OCI-LY3 (cell line): ENCODE measurements at regions not wholly inside any gene's neighbourhood (a gene's known extent, or its start where the extent isn't known, plus 50 kb on each side); places are given as distances from the start of the nearest gene placed in this dataset.

Experiments
- H2AFZ ChIP-seq: fragments of 200-600, 300-600 bp; shearing (Covaris generic); 2 replicates; pipeline ENCODE4 v1.6.0; 2014; ENCODE audit warnings: antibody characterized with exemption, low read depth, low read length
- H3K27ac ChIP-seq: fragments of 200-600, 300-600 bp; sonication (generic); 2 replicates; pipeline ENCODE4 v1.5.1; 2014; ENCODE audit warnings: mild to moderate bottlenecking, low read length, moderate library complexity, mixed read lengths
- H3K27me3 ChIP-seq: fragments of 200-600, 300-600 bp; sonication (generic); 2 replicates; pipeline ENCODE4 v1.6.1; 2014; ENCODE audit warnings: low read depth, low read length, mixed read lengths
- H3K36me3 ChIP-seq: fragments of 200-600, 300-600 bp; sonication (generic); replicated peaks from 2 replicates; pipeline ENCODE3; 2014; ENCODE audit warnings: low read depth, low read length, mixed read lengths
- H3K4me1 ChIP-seq: fragments of 300-600, 200-600 bp; sonication (generic); 2 replicates; pipeline ENCODE4 v1.6.1; 2014; ENCODE audit warnings: low read length, mixed read lengths
- H3K4me2 ChIP-seq: fragments of 200-600, 300-600 bp; sonication (generic); 2 replicates; pipeline ENCODE4 v1.6.1; 2014; ENCODE audit warnings: low read length, mixed read lengths
- H3K4me3 ChIP-seq: fragments of 300-600, 200-600 bp; sonication (generic); 2 replicates; pipeline ENCODE4 v1.5.1; 2014; ENCODE audit warnings: antibody characterized with exemption, mild to moderate bottlenecking, low read length, moderate library complexity
- H3K79me2 ChIP-seq: fragments of 300-600, 200-600 bp; shearing (Covaris generic); 2 replicates; pipeline ENCODE4 v1.6.1; 2014; ENCODE audit warnings: mild to moderate bottlenecking, low read length, mixed read lengths
- H3K9ac ChIP-seq: fragments of 300-600, 200-600 bp; shearing (Covaris generic); 2 replicates; pipeline ENCODE4 v1.6.0; 2014; ENCODE audit warnings: mild to moderate bottlenecking, low read length, moderate library complexity
- H3K9me3 ChIP-seq: fragments of 200-600, 300-600 bp; shearing (Covaris generic); 2 replicates; pipeline ENCODE4 v1.6.1; 2014; ENCODE audit warnings: low read length, mixed read lengths; ENCODE audit not compliant: insufficient read depth
- H4K20me1 ChIP-seq: fragments of 200-600, 300-600 bp; sonication (generic); 2 replicates; pipeline ENCODE4 v1.6.1; 2016; ENCODE audit warnings: low read length, mixed read lengths; ENCODE audit not compliant: insufficient read depth
- CTCF ChIP-seq: fragments of 200-600, 300-600 bp; sonication (generic); IDR thresholded peaks from 2 replicates; pipeline ENCODE4 v1.5.1; 2014; ENCODE audit warnings: antibody characterized with exemption, low read length, low read depth
- EZH2phosphoT487 ChIP-seq: fragments of 200-600 bp; shearing (Covaris generic); IDR thresholded peaks from 2 replicates; pipeline ENCODE4 v1.6.1; 2018; ENCODE audit warnings: antibody characterized with exemption, mixed run types, low read depth

GRCh38 chr10:8336629-8337331 lies 282.3 kb downstream of the GATA3 start:
- H3K9ac ChIP-seq: no peak overlapping the region
- TF ChIP-seq EZH2phosphoT487 (no peak), CTCF (no peak)
- H3K27me3 ChIP-seq: no peaks in the 10 kb centered on the region
- no peaks in the 10 kb centered on the region for H3K9me3 ChIP-seq
- H3K4me1 ChIP-seq: no peaks in the 10 kb centered on the region
- H2AFZ ChIP-seq: no peak overlapping the region
- no peaks in the 10 kb centered on the region for H4K20me1 ChIP-seq
- H3K4me3 ChIP-seq: no peak overlapping the region
- H3K79me2 ChIP-seq: no peaks in the 10 kb centered on the region
- H3K27ac ChIP-seq: no peak overlapping the region
- no peak overlapping the region for H3K4me2 ChIP-seq
- H3K36me3 ChIP-seq: no peaks in the 10 kb centered on the region

DNA sequence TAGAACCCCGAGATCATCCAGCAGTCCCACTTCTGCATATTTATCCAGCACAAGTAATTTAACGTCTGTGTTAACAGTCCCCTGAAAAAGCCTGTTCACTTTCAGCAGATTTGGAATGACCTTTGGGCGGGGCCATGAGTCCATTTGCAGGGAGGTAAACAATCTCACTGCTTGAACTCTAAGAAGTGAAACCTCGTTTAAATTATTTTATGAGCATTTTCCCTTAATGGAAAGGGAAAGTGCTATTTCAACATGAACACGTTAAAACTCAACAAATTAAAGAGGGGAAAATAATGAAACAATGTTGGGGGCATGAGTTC lies 282.8 kb downstream of the GATA3 start:
- H3K9ac ChIP-seq: no peak overlapping the region
- TF ChIP-seq CTCF: no peak
- TF ChIP-seq EZH2phosphoT487: no peak
- H4K20me1 ChIP-seq: no peaks in the 10 kb centered on the region
- no peak overlapping the region for H3K4me3 ChIP-seq
- no peak overlapping the region for H3K4me2 ChIP-seq
- no peaks in the 10 kb centered on the region for H3K9me3 ChIP-seq
- no peaks in the 10 kb centered on the region for H3K36me3 ChIP-seq
- H3K4me1 ChIP-seq: no peaks in the 10 kb centered on the region
- no peaks in the 10 kb centered on the region for H3K27me3 ChIP-seq
- no peak overlapping the region for H3K27ac ChIP-seq
- no peak overlapping the region for H2AFZ ChIP-seq
- H3K79me2 ChIP-seq: no peaks in the 10 kb centered on the region

GRCh38 chr10:8338177-8338766 lies 283.8 kb downstream of the GATA3 start:
- Histone ChIP-seq H3K4me2 (no peak overlapping the region), H3K9me3 (no peaks in the 10 kb centered on the region), H4K20me1 (no peaks in the 10 kb centered on the region), H3K4me3 (no peak overlapping the region), H3K4me1 (no peaks in the 10 kb centered on the region), H3K36me3 (no peaks in the 10 kb centered on the region), H2AFZ (no peak overlapping the region), H3K9ac (no peak overlapping the region), H3K27ac (no peak overlapping the region), H3K27me3 (no peaks in the 10 kb centered on the region), H3K79me2 (no peaks in the 10 kb centered on the region)
- no peak for TF ChIP-seq CTCF
- no peak for TF ChIP-seq EZH2phosphoT487

GRCh38 chr10:8344756-8345155 lies 290.3 kb downstream of the GATA3 start:
- no peaks in the 10 kb centered on the region for H3K36me3 ChIP-seq
- no peaks in the 10 kb centered on the region for H3K9me3 ChIP-seq
- no peak overlapping the region for H2AFZ ChIP-seq
- no peak overlapping the region for H3K4me3 ChIP-seq
- no peaks in the 10 kb centered on the region for H3K4me1 ChIP-seq
- H3K79me2 ChIP-seq: no peaks in the 10 kb centered on the region
- TF ChIP-seq EZH2phosphoT487: no peak
- TF ChIP-seq CTCF: no peak
- H4K20me1 ChIP-seq: no peaks in the 10 kb centered on the region
- no peaks in the 10 kb centered on the region for H3K27me3 ChIP-seq
- H3K4me2 ChIP-seq: no peak overlapping the region
- H3K9ac ChIP-seq: no peak overlapping the region
- H3K27ac ChIP-seq: no peak overlapping the region
